Mesothelial cell of epicardium (in vitro differentiated cells): ENCODE measurements at regions not wholly inside any gene's neighbourhood (a gene's known extent, or its start where the extent isn't known, plus 50 kb on each side); places are given as distances from the start of the nearest gene placed in this dataset.
A peak's percentile ranks its signal among the peaks of the same experiment; 100 is the strongest.

ENCODE experiments used
- DNase-seq, 2 experiments: peaks; one replicate each; pipeline ENCODE4 v3.0.0; 2021; ENCODE audit warnings: low spot score in 2 of 2; ENCODE audit not compliant: unreplicated experiment in 2 of 2
- H3K27ac Mint-ChIP-seq: 2 replicates; pipeline ENCODE4 v1.8.0; 2021; ENCODE audit warnings: mixed read lengths
- H3K27me3 Mint-ChIP-seq: 2 replicates; pipeline ENCODE4 v1.8.0; 2021; ENCODE audit warnings: low read depth, mixed read lengths
- H3K36me3 Mint-ChIP-seq: 2 replicates; pipeline ENCODE4 v1.8.0; 2021; ENCODE audit warnings: mixed read lengths
- H3K4me1 Mint-ChIP-seq: 2 replicates; pipeline ENCODE4 v1.8.0; 2021; ENCODE audit warnings: mixed read lengths
- H3K4me3 Mint-ChIP-seq: 2 replicates; pipeline ENCODE4 v1.8.0; 2021; ENCODE audit warnings: mild to moderate bottlenecking, moderate library complexity, mixed read lengths
- H3K9me3 Mint-ChIP-seq: 2 replicates; pipeline ENCODE4 v1.8.0; 2021; ENCODE audit warnings: mixed read lengths
- TF ChIP-seq, protein P1 (sequence below): fragments of 200-600 bp; sonication (generic); IDR thresholded peaks from one replicate; pipeline ENCODE4 v1.5.0; 2021; ENCODE audit warnings: antibody characterized with exemption; ENCODE audit not compliant: unreplicated experiment

DNA sequence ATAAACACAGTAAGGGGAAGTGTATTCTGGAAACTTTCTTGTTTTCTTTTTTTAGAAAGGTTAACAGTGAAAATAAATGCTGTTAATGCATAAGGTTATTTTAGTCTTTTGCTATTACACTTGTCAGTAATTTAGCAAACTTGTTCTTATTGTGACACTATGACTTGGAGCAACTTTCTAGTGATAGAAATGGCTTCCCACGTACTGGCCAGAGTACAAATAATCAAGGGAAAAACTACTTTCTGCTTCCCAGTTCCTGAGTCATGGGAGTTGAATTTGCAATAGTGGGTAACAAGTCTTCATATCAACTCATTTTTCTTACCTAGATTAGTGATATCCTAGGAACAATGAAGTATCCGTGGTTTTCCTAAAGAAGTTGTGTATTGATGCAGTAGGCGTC lies 1072.3 kb downstream of the FLRT2 start:
- Mint-ChIP-seq H3K27me3 (peaks cover 2% of the 10 kb centered on the region), H3K36me3 (no peaks in the 10 kb centered on the region), H3K9me3 (peaks cover 8% of the 10 kb centered on the region), H3K4me1 (peaks cover 2% of the 10 kb centered on the region), H3K4me3 (no peak overlapping the region), H3K27ac (no peak overlapping the region)
- TF ChIP-seq, protein P1, sequence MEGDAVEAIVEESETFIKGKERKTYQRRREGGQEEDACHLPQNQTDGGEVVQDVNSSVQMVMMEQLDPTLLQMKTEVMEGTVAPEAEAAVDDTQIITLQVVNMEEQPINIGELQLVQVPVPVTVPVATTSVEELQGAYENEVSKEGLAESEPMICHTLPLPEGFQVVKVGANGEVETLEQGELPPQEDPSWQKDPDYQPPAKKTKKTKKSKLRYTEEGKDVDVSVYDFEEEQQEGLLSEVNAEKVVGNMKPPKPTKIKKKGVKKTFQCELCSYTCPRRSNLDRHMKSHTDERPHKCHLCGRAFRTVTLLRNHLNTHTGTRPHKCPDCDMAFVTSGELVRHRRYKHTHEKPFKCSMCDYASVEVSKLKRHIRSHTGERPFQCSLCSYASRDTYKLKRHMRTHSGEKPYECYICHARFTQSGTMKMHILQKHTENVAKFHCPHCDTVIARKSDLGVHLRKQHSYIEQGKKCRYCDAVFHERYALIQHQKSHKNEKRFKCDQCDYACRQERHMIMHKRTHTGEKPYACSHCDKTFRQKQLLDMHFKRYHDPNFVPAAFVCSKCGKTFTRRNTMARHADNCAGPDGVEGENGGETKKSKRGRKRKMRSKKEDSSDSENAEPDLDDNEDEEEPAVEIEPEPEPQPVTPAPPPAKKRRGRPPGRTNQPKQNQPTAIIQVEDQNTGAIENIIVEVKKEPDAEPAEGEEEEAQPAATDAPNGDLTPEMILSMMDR, result no peak
- no peak for DNase-seq

DNA sequence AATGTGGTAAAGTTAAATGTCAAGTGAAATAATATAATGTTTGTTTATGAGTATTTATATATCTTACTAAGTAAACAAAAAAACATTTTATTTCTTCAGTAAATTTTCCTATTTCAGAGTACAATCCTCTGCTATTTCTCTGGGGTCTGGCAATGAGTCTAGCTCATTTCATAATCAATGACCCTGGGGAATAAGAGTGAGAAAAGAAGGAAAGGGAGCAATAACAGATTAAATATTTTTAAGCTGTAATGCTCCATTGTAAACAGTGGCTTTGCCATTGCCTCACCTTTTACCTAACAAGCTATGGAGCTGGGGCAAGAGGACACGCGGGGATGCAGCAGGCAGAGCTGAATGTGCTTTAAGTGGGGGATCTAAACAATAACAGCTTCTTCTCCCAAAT lies 1071.9 kb downstream of the FLRT2 start:
- H3K36me3 Mint-ChIP-seq, result no peaks in the 10 kb centered on the region
- H3K4me3 Mint-ChIP-seq, result no peak overlapping the region
- DNase-seq, result no peak
- peaks cover 2% of the 10 kb centered on the region for H3K27me3 Mint-ChIP-seq
- H3K9me3 Mint-ChIP-seq, result peaks cover 8% of the 10 kb centered on the region
- TF ChIP-seq, protein P1, result no peak
- H3K4me1 Mint-ChIP-seq, result peaks cover 2% of the 10 kb centered on the region
- H3K27ac Mint-ChIP-seq, result no peak overlapping the region

DNA sequence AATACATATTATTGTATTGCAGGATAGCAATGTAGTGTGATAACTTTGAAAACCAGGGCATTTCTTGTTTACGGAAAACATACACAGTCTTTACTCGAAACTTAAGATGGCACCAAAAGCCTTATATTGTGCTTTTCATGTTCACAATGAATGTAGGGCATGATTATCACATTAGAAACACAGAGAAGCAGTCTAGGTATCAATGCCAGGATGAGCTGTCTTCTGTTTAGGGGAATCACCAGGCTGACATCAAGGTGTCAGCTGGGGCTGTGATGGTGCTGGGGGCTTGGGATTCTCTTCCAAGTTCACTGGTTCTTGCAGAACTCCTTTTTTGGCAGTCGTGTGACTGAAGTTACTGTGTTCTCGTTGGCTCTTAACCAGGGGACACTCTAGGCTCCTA lies 1067.3 kb downstream of the FLRT2 start:
- Mint-ChIP-seq H3K9me3 (peaks cover 4% of the 10 kb centered on the region), H3K4me3 (no peak overlapping the region), H3K36me3 (no peaks in the 10 kb centered on the region), H3K4me1 (peaks cover 2% of the 10 kb centered on the region), H3K27ac (no peak overlapping the region), H3K27me3 (peaks cover 2% of the 10 kb centered on the region)
- no peak for DNase-seq
- TF ChIP-seq, protein P1, result no peak

DNA sequence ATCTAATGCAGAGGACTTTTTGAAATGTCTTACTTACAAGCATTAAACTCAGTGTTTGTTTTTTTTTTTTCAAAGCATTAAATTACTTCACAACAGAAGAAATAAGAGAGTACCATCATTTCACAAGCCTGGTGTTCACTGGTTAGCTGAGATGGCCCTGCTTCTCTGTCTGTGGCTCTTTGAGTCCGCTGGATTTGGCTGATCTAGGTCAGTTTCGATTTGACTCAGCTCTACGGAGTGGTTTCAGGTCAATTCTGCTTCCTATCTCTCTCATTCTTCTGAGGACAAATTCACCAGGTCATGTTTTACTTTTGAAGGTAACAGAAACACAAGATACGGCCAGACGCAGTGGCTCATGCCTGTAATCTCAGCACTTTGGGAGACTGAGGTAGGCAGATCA lies 1066.1 kb downstream of the FLRT2 start:
- no peak overlapping the region for H3K4me3 Mint-ChIP-seq

DNA sequence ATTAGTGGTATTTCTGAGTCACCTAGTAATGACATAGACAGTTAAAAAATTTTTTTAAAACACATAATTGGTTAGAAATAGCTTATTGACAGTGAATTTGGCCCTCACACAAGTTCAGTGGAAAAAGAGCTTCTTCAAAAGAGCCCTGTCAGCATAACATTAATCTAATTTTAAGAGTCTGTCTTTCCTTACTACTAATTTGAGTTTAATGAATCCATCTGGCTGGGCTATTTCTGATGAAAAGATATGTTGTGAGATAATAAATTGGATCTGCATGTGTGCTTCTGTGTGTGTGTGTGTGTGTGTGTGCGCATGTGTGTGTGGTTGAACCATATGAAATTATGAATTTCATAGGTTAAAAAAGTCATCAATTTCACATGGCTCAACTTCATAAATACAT lies 1045.2 kb downstream of the FLRT2 start:
- TF ChIP-seq, protein P1, result no peak
- Mint-ChIP-seq H3K9me3 (no peaks in the 10 kb centered on the region), H3K27me3 (no peaks in the 10 kb centered on the region), H3K4me3 (no peak overlapping the region), H3K36me3 (no peaks in the 10 kb centered on the region), H3K27ac (peak overlapping the region; percentile 27), H3K4me1 (peaks cover 24% of the 10 kb centered on the region)
- no peak for DNase-seq

More for the DNA sequence above, 1066.1 kb downstream of the FLRT2 start:
- no peak overlapping the region for H3K27ac Mint-ChIP-seq
- DNase-seq, result no peak
- H3K36me3 Mint-ChIP-seq, result no peaks in the 10 kb centered on the region
- H3K4me1 Mint-ChIP-seq, result peaks cover 2% of the 10 kb centered on the region
- TF ChIP-seq, protein P1, result no peak
- peaks cover 4% of the 10 kb centered on the region for H3K9me3 Mint-ChIP-seq
- no peaks in the 10 kb centered on the region for H3K27me3 Mint-ChIP-seq

DNA sequence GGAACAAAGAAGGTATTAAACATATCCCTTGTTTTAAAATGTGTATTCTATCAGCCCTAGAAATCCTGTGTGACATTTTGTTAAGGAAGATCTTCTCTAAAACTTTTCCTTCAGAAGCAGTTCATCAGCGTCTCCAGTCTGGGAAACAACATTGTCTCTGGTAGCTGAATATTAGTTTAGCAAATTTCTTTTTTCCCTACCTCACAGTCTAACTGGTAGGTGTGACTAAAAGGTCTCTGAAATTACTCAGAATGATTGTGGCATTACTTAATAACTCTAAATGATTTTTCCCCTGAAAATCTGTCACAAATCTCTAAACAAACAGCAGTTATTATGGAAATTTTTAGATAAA lies 1044.8 kb downstream of the FLRT2 start:
- no peak overlapping the region for H3K4me3 Mint-ChIP-seq

More for the DNA sequence above, 1044.8 kb downstream of the FLRT2 start:
- TF ChIP-seq, protein P1, result no peak
- no peak for DNase-seq
- Mint-ChIP-seq H3K27ac (peak overlapping the region; percentile 6), H3K9me3 (no peaks in the 10 kb centered on the region), H3K36me3 (no peaks in the 10 kb centered on the region), H3K27me3 (no peaks in the 10 kb centered on the region), H3K4me1 (peaks cover 20% of the 10 kb centered on the region)
